Mesenchymal stem cell (in vitro differentiated cells and primary cell): ENCODE measurements at regions not wholly inside any gene's neighbourhood (a gene's known extent, or its start where the extent isn't known, plus 50 kb on each side); places are given as distances from the start of the nearest gene placed in this dataset.
A peak's percentile ranks its signal among the peaks of the same experiment; 100 is the strongest.

Experiments used
- DNase-seq: peaks from one replicate; pipeline ENCODE4 v3.0.0-alpha.2; 2013
- H2AFZ ChIP-seq: one replicate; pipeline ENCODE4 v1.6.1; 2013; ENCODE audit warnings: low read depth, mild to moderate bottlenecking, control low read depth, inconsistent platforms, low read length, moderate library complexity
- H2AK5ac ChIP-seq: 2 replicates; pipeline ENCODE4 v1.6.1; 2013; ENCODE audit warnings: low read length, moderate library complexity, mild to moderate bottlenecking, inconsistent platforms; ENCODE audit not compliant: severe bottlenecking
- H2BK120ac ChIP-seq: one replicate; pipeline ENCODE4 v1.6.1; 2013; ENCODE audit warnings: low read depth, mild to moderate bottlenecking, inconsistent platforms, low read length, moderate library complexity
- H2BK12ac ChIP-seq, 2 experiments: one replicate each; pipeline ENCODE4 v1.6.1; 2013; ENCODE audit warnings: inconsistent platforms in 2 of 2, low read length in 2 of 2, mild to moderate bottlenecking in 2 of 2, moderate library complexity in 2 of 2, control low read depth in 1 of 2
- H2BK15ac ChIP-seq: one replicate; pipeline ENCODE4 v1.6.1; 2013; ENCODE audit warnings: mild to moderate bottlenecking, low read depth, inconsistent platforms; ENCODE audit not compliant: poor library complexity, severe bottlenecking
- H2BK5ac ChIP-seq: 2 replicates; pipeline ENCODE4 v1.6.1; 2013; ENCODE audit warnings: low read depth, mild to moderate bottlenecking, low read length, control low read depth, inconsistent platforms; ENCODE audit not compliant: poor library complexity, severe bottlenecking
- H3K14ac ChIP-seq, 2 experiments: one replicate each; pipeline ENCODE4 v1.6.1; 2013; ENCODE audit warnings: inconsistent platforms in 2 of 2, low read length in 2 of 2, control low read depth in 1 of 2, mild to moderate bottlenecking in 1 of 2, moderate library complexity in 1 of 2
- H3K18ac ChIP-seq, 2 experiments: one replicate each; pipeline ENCODE4 v1.6.1; 2013; ENCODE audit warnings: inconsistent platforms in 2 of 2, low read length in 2 of 2, control low read depth in 1 of 2, low read depth in 1 of 2, mild to moderate bottlenecking in 1 of 2
- H3K23ac ChIP-seq, 2 experiments: one replicate each; pipeline ENCODE4 v1.6.1; 2013; ENCODE audit warnings: inconsistent platforms in 2 of 2, low read length in 2 of 2, mild to moderate bottlenecking in 2 of 2, moderate library complexity in 2 of 2, control low read depth in 1 of 2
- H3K27ac ChIP-seq: 2 replicates; pipeline ENCODE4 v1.5.1; 2013; ENCODE audit warnings: mild to moderate bottlenecking, moderate library complexity, low read length, control low read depth, inconsistent platforms; ENCODE audit not compliant: poor library complexity, severe bottlenecking
- H3K27me3 ChIP-seq, 2 experiments: 2 replicates each; pipeline versions ENCODE4 v1.6.1 to v1.7.0; 2013; ENCODE audit warnings: low read length in 2 of 2, mild to moderate bottlenecking in 2 of 2, moderate library complexity in 2 of 2, control low read depth in 1 of 2, inconsistent platforms in 1 of 2; ENCODE audit not compliant: control insufficient read depth in 1 of 2, insufficient read depth in 1 of 2
- H3K36me3 ChIP-seq, 2 experiments: 2 replicates each; pipeline versions ENCODE4 v1.6.1 to v1.7.0; 2013; ENCODE audit warnings: low read length in 2 of 2, control low read depth in 1 of 2, inconsistent platforms in 1 of 2, low read depth in 1 of 2, mild to moderate bottlenecking in 1 of 2; ENCODE audit not compliant: insufficient read depth in 2 of 2, control insufficient read depth in 1 of 2
- H3K4ac ChIP-seq, 2 experiments: one replicate each; pipeline ENCODE4 v1.6.1; 2013; ENCODE audit warnings: inconsistent platforms in 2 of 2, low read length in 2 of 2, mild to moderate bottlenecking in 2 of 2, moderate library complexity in 2 of 2, control low read depth in 1 of 2, low read depth in 1 of 2
- H3K4me1 ChIP-seq: 2 replicates; pipeline ENCODE4 v1.6.1; 2013; ENCODE audit warnings: low read depth, low read length, control low read depth; ENCODE audit not compliant: control insufficient read depth, insufficient read depth
- H3K4me2 ChIP-seq: 2 replicates; pipeline ENCODE4 v1.6.1; 2013; ENCODE audit warnings: low read length, mild to moderate bottlenecking, inconsistent platforms; ENCODE audit not compliant: poor library complexity, severe bottlenecking
- H3K4me3 ChIP-seq, 2 experiments: 2 replicates each; pipeline versions ENCODE4 v1.5.1 to v1.7.0; 2013; ENCODE audit warnings: low read length in 2 of 2, mild to moderate bottlenecking in 2 of 2, control low read depth in 1 of 2, low read depth in 1 of 2; ENCODE audit not compliant: insufficient read depth in 1 of 2
- H3K79me1 ChIP-seq: replicated peaks from 2 replicates; pipeline ENCODE4 v1.6.1; 2013; ENCODE audit warnings: mild to moderate bottlenecking, control low read depth, low read length, inconsistent platforms; ENCODE audit not compliant: poor library complexity, severe bottlenecking
- H3K9ac ChIP-seq: 2 replicates; pipeline ENCODE4 v1.7.0; 2013; ENCODE audit warnings: mild to moderate bottlenecking, low read length, moderate library complexity
- H3K9me3 ChIP-seq: 2 replicates; pipeline ENCODE4 v1.7.0; 2013; ENCODE audit warnings: mild to moderate bottlenecking, low read length; ENCODE audit not compliant: control insufficient read depth
- H4K8ac ChIP-seq: one replicate; pipeline ENCODE4 v1.6.1; 2013; ENCODE audit warnings: inconsistent platforms, mild to moderate bottlenecking, low read length, moderate library complexity
- H4K91ac ChIP-seq: one replicate; pipeline ENCODE4 v1.6.1; 2013; ENCODE audit warnings: mild to moderate bottlenecking, low read length, inconsistent platforms
- WGBS: methylation state at CpG from one replicate; pipeline ENCODE4 v1.1.7; 2013; ENCODE audit warnings: mixed read lengths; 5-methylcytosine and 5-hydroxymethylcytosine counted together

DNA sequence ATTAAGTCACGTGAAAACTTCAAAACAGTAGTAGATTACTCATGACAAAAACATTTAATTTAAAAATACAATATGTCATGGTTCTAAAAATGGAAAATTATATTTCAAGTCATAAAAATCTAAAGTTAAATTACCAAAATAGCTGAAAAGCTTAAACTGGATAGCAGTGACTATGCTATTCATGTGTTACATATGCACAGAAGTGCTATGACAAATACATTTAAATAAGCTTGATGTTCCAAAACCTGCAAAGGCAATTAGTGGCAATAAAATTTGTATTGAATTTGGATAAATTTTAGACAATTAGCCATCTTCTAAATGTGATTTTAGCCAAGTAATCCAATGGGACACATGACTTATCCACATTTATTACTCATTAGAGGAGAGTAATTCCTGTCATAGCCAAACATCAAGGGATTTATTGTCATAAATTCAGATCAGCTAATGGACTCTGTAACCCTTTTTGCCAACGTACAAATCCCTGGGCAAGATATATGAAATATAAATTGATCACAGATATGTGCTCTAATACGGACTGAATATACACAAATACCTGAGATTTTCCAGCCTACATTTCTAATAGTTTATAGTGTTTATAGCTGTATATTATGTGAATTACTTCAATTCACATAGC, 419.4 kb downstream of the ISL1 start:
- Histone ChIP-seq H3K9ac (no peak overlapping the region), H2BK12ac (no peak overlapping the region), H4K8ac (no peak overlapping the region), H3K14ac (no peak overlapping the region), H4K91ac (no peak overlapping the region), H2BK15ac (no peak overlapping the region), H3K4me2 (no peak overlapping the region), H2BK120ac (no peak overlapping the region), H3K79me1 (no peaks in the 10 kb centered on the region), H3K4me1 (no peaks in the 10 kb centered on the region), H3K4ac (no peak overlapping the region), H3K36me3 (no peaks in the 10 kb centered on the region), H3K27me3 (no peaks in the 10 kb centered on the region), H3K4me3 (no peak overlapping the region), H2AK5ac (no peak overlapping the region), H3K18ac (no peak overlapping the region), H2AFZ (no peak overlapping the region), H3K27ac (no peak overlapping the region), H3K23ac (no peak overlapping the region), H3K9me3 (no peaks in the 10 kb centered on the region), H2BK5ac (no peak overlapping the region)
- no peak for DNase-seq
- no CpG with 5 or more reads among the region's 3 CpGs for WGBS

DNA sequence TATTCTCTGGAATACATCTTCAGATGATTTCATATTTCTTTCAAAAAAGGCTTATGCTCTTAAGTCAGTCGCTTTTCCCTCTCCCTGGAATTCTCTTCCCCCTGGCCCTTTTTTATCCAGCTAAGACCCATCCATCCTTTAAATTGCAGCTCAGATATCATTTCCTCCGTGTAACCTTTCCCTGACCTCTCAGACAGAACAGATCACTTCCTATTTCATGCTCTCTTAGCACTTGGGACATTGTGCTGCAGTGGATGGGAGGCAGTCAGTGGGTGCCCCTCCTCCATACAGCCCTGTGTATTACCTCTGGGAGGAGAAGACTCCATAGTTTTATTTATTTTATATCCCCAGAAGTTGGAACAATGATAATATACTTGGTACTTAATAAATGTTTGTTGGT, 423.4 kb downstream of the ISL1 start:
- Histone ChIP-seq H2BK5ac (no peak overlapping the region), H4K91ac (no peak overlapping the region), H4K8ac (no peak overlapping the region), H2BK15ac (no peak overlapping the region), H3K79me1 (no peaks in the 10 kb centered on the region), H3K9ac (no peak overlapping the region), H3K4ac (no peak overlapping the region), H3K23ac (no peak overlapping the region), H3K4me1 (no peaks in the 10 kb centered on the region), H2AFZ (no peak overlapping the region), H2BK120ac (no peak overlapping the region), H2AK5ac (no peak overlapping the region), H3K27me3 (no peaks in the 10 kb centered on the region), H3K36me3 (no peaks in the 10 kb centered on the region), H3K14ac (no peak overlapping the region), H3K4me3 (no peak overlapping the region), H3K27ac (no peak overlapping the region), H3K4me2 (no peak overlapping the region), H3K9me3 (no peaks in the 10 kb centered on the region), H3K18ac (no peak overlapping the region), H2BK12ac (no peak overlapping the region)
- WGBS: 72% methylated on average over 2 of the region's 2 CpGs
- no peak for DNase-seq

DNA sequence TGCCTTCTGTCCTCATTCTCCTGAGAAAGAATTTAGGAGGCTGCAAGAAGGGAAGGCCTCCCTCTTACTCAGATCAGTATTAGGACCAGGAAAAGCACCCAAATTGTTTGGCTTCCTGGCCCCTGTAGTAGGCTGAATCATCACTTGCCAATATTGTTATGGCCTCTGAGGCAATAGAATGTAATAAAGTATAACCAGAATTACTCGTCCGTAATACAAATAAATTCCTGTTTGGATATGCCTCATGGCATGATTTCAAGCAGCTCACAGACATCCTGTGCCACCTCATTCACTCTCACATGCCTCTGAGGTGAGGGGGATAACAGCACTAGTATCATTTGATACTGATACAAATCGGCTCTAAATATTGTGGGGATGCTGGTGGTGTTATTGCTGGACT, 427.3 kb downstream of the ISL1 start:
- H3K23ac ChIP-seq: no peak overlapping the region
- H2AK5ac ChIP-seq: no peak overlapping the region
- H3K4me2 ChIP-seq: no peak overlapping the region
- H2BK12ac ChIP-seq: no peak overlapping the region
- no peaks in the 10 kb centered on the region for H3K9me3 ChIP-seq
- H3K4ac ChIP-seq: no peak overlapping the region
- no peak overlapping the region for H4K8ac ChIP-seq
- H3K18ac ChIP-seq: no peak overlapping the region
- WGBS: no CpG with 5 or more reads among the region's 3 CpGs
- no peak overlapping the region for H2BK120ac ChIP-seq
- H3K79me1 ChIP-seq: no peaks in the 10 kb centered on the region
- H2BK5ac ChIP-seq: no peak overlapping the region
- DNase-seq: no peak
- no peak overlapping the region for H2AFZ ChIP-seq
- no peaks in the 10 kb centered on the region for H3K27me3 ChIP-seq
- H3K14ac ChIP-seq: no peak overlapping the region
- no peaks in the 10 kb centered on the region for H3K4me1 ChIP-seq
- H3K4me3 ChIP-seq: no peak overlapping the region
- no peak overlapping the region for H3K9ac ChIP-seq
- H2BK15ac ChIP-seq: no peak overlapping the region
- no peaks in the 10 kb centered on the region for H3K36me3 ChIP-seq
- no peak overlapping the region for H4K91ac ChIP-seq
- no peak overlapping the region for H3K27ac ChIP-seq

DNA sequence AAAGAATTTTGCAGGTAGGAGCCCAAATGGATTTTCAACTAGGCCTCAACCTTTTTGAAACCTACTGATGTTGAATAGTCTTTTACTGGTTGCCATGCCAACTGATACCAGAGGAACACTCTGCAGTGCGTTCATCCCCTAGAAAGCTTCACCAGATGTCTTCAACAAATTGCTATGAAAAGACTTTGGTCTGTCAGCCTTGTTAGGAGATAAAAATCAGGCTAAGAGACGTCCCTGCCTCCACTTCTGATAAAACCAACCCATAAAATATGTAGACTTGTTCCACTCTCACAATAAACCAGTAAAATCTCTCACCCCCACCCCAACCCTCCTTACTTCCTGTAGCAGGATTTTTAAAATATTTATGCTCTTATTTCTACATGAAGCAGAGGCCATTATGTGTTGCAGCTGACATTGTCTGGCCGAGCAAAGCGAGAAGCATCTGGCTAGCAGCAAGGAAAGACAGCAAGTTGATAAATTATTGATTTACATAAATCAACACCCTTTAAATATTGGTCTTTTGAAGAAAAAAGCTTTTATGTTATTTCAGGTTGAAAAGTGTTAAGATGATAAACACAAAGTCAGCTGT, 428.7 kb downstream of the ISL1 start:
- no peaks in the 10 kb centered on the region for H3K4me1 ChIP-seq
- H2BK15ac ChIP-seq: no peak overlapping the region
- H3K9ac ChIP-seq: no peak overlapping the region
- H3K4me3 ChIP-seq: no peak overlapping the region
- H3K9me3 ChIP-seq: no peaks in the 10 kb centered on the region
- 27% methylated on average over 3 of the region's 4 CpGs for WGBS
- H2BK12ac ChIP-seq: no peak overlapping the region
- no peak overlapping the region for H2AK5ac ChIP-seq
- DNase-seq: peak; percentile 25
- H3K23ac ChIP-seq: no peak overlapping the region
- no peak overlapping the region for H3K27ac ChIP-seq
- H3K79me1 ChIP-seq: no peaks in the 10 kb centered on the region
- no peaks in the 10 kb centered on the region for H3K27me3 ChIP-seq
- H2BK120ac ChIP-seq: no peak overlapping the region
- H3K14ac ChIP-seq: no peak overlapping the region
- H3K36me3 ChIP-seq: no peaks in the 10 kb centered on the region
- H3K18ac ChIP-seq: no peak overlapping the region
- H4K8ac ChIP-seq: no peak overlapping the region
- no peak overlapping the region for H2AFZ ChIP-seq
- H2BK5ac ChIP-seq: no peak overlapping the region
- H4K91ac ChIP-seq: no peak overlapping the region
- no peak overlapping the region for H3K4me2 ChIP-seq
- no peak overlapping the region for H3K4ac ChIP-seq
